ENCODE measurements at regions not wholly inside any gene's neighbourhood (a gene's known extent, or its start where the extent isn't known, plus 50 kb on each side); places are given as distances from the start of the nearest gene placed in this dataset.
"Not testable (repeated sequence)": the region's sequence is repeated elsewhere in the genome, so short reads cannot be mapped to it uniquely, and the experiment has no call there.

DNA sequence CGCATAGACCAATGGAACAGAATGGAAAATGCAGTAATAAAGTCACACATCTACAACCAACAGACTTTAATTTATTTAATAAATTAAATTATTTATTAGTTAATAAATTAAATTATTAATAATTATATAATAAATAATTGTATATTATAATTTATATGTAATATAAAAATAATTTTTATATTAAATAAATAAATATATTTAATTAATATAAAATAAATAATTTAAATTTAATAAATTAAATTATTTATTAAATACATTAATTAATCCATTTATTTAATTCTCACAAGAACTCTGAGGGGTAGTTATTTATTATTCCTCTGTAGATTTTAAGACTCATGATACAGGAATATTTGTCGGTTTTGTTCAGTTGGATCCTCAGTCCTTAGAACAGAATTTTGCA, 176.1 kb upstream of the ADAMTS19 start:
- DNase-seq (ENCODE audit: low read depth) = no peak
- no peak overlapping the region for H3K4me3 ChIP-seq (ENCODE audit: low read depth, low read length)
- TF ChIP-seq, protein P1, sequence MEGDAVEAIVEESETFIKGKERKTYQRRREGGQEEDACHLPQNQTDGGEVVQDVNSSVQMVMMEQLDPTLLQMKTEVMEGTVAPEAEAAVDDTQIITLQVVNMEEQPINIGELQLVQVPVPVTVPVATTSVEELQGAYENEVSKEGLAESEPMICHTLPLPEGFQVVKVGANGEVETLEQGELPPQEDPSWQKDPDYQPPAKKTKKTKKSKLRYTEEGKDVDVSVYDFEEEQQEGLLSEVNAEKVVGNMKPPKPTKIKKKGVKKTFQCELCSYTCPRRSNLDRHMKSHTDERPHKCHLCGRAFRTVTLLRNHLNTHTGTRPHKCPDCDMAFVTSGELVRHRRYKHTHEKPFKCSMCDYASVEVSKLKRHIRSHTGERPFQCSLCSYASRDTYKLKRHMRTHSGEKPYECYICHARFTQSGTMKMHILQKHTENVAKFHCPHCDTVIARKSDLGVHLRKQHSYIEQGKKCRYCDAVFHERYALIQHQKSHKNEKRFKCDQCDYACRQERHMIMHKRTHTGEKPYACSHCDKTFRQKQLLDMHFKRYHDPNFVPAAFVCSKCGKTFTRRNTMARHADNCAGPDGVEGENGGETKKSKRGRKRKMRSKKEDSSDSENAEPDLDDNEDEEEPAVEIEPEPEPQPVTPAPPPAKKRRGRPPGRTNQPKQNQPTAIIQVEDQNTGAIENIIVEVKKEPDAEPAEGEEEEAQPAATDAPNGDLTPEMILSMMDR (IDR thresholded peaks at IDR 0.05; ENCODE audit: insufficient read depth, low read length) = no peak

DNA sequence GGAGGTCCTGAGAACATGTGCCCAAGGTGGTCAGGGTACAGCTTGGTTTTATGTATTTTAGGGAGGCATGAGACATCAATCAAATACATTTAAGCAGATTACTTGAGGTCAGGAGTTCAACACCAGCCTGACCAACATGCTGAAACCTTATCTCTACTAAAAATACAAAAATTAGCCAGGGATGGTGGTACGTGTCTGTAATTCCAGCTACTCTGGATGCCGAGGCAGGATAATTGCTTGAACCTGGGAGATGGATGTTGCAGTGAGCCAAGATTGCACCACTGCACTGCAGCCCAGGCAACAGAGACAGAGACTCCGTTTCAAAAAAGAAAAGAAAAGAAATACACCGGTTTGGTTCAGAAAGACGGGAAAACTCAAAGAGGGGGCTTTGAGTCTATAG, 165.9 kb upstream of the ADAMTS19 start:
- not testable (repeated sequence) for DNase-seq (ENCODE audit: low read depth); H3K4me3 ChIP-seq (ENCODE audit: low read depth, low read length)

DNA sequence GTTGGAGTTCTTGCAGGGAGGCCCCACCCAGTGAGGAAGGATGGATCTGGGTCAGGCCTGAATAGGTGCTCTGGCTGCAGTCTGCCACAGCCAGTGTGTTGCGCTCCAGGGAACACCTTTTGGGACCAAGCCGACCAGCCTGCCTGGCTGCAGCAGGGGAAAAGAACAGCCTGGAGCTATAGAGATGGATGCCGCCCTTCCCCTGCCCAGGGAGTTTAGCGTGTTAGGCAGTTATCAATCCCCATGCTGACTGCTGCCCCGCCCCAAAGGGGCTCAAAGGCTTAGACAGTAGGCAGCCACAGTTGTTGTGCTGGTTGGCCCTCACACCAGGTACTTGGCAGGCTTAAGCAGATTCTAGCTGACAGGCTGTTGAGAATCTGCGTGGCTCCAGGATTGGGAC, 153.4 kb upstream of the ADAMTS19 start:
- no peak overlapping the region for H3K4me3 ChIP-seq (ENCODE audit: low read depth, low read length)
- DNase-seq (ENCODE audit: low read depth) = no peak
- TF ChIP-seq, protein P1 (IDR thresholded peaks at IDR 0.05; ENCODE audit: insufficient read depth, low read length) = no peak

DNA sequence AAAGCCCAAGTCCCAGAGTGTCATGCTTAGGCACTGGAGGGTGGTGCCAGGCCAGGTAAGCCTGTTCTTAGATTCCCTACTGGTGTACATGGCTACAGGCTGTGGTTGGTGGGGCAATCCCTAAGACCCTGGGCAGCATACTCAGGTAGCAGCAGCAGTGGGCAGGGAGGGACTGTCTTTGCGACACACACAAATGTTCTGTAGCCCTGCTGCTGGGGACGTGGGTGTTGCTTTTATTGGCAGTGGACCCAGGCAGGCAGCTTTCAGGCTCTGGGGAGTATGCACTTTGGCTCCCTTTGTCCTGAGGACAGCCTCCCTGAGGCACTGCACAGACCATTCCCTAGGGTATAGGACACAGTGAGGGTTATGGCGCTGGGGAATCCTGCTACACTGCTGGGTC, 137.1 kb upstream of the ADAMTS19 start:
- TF ChIP-seq, protein P1 (IDR thresholded peaks at IDR 0.05; ENCODE audit: insufficient read depth, low read length) = no peak
- no peak overlapping the region for H3K4me3 ChIP-seq (ENCODE audit: low read depth, low read length)
- DNase-seq (ENCODE audit: low read depth) = no peak

DNA sequence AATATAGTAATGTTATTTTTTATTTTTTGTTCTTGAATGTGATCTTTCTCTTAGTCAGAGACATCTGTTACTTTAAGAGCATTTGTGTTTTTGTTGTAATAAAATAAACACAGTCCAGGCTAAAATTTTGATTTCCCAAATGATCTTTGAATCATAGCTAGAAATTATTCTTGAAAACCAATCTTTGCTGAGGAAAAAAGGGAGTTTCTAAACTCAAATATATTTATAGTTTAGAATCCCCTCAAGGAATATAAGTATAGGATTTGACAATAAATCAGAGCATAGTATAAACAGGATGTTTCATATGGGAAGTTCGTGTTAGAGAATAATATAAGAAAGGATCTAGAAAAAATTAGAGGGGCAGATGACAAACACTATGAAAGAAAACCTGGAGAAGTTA, 118.8 kb upstream of the ADAMTS19 start:
- no peak for DNase-seq (ENCODE audit: low read depth)
- no peak overlapping the region for H3K4me3 ChIP-seq (ENCODE audit: low read depth, low read length)
- TF ChIP-seq, protein P1 (IDR thresholded peaks at IDR 0.05; ENCODE audit: insufficient read depth, low read length) = no peak

DNA sequence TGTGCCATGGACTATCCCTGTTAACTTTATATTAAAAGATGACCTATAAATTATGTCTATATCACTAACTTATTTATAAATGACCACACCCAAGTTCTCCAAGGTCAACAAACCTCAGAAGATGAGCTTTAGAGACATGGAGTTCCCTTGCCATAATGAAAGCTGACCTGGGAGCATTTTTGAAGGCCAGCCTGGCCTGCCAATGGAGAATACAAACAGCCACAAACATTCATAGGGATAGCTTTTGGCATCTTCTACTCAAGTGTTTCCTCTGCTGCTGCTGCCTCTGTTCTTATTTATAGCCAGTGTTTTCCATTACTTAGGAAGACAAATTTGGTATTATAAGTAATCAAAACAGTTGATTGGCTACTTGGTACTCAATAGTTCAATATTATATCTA, 117.3 kb upstream of the ADAMTS19 start:
- DNase-seq (ENCODE audit: low read depth) = no peak
- no peak overlapping the region for H3K4me3 ChIP-seq (ENCODE audit: low read depth, low read length)
- TF ChIP-seq, protein P1 (IDR thresholded peaks at IDR 0.05; ENCODE audit: insufficient read depth, low read length) = no peak

DNA sequence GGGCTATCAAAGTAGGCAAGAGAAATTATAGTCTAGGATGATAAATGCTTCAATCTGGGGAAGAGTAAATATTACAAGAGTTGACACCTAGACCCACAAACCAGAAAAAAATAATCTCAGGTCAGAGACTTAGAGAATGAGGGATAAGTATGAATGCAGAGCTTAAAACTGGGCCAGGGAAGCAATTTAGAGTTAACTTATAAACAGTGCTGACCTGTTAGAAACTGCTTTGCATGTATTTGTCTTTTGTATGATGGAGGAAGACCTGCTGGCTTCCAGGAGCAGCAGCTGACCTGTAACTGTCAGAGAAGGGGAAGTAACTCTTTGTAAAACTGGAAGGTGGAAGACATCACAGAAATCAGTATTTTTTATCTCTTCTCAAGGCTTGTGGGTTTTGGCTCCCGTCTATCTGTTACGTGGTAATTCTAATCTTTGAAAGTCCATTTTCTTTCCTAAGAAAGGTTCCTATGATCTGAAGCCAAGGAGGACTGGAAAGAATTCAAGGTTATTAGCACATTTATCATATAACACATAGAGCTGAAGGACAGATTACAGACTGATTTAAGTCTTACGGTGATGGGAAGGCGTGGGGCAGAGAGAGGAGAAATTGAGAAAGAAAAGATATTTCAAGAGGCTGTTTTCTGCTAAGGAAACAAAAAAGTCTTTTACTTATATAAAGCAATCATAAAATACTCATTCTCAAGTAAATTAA, 114.7 kb upstream of the ADAMTS19 start:
- no peak overlapping the region for H3K4me3 ChIP-seq (ENCODE audit: low read depth, low read length)
- TF ChIP-seq, protein P1 (IDR thresholded peaks at IDR 0.05; ENCODE audit: insufficient read depth, low read length) = no peak
- DNase-seq (ENCODE audit: low read depth) = no peak
